GM12865 (cell line): ENCODE measurements at regions not wholly inside any gene's neighbourhood (a gene's known extent, or its start where the extent isn't known, plus 50 kb on each side); places are given as distances from the start of the nearest gene placed in this dataset.

ENCODE experiments used
- DNase-seq: peaks from one replicate; pipeline ENCODE4 v3.0.0; 2010; ENCODE audit warnings: low read depth
- H3K4me3 ChIP-seq: 2 replicates; pipeline ENCODE4 v1.5.1; 2011; ENCODE audit warnings: mild to moderate bottlenecking, low read depth, low read length, control low read depth
- CTCF ChIP-seq: IDR thresholded peaks from 2 replicates; pipeline ENCODE4 v1.5.1; 2011; ENCODE audit warnings: low read length, control low read depth, low read depth, inconsistent platforms; ENCODE audit not compliant: insufficient read depth; ENCODE audit errors: missing control alignments

GRCh38 chr3:144466540-144466939 lies 494.9 kb downstream of the DIPK2A start:
- no peak for TF ChIP-seq CTCF
- H3K4me3 ChIP-seq: no peak overlapping the region
- DNase-seq: no peak

GRCh38 chr3:144470666-144471065 lies 499.0 kb downstream of the DIPK2A start:
- DNase-seq: no peak
- no peak for TF ChIP-seq CTCF
- H3K4me3 ChIP-seq: no peak overlapping the region

GRCh38 chr3:144477593-144477992 lies 506.0 kb downstream of the DIPK2A start:
- no peak for DNase-seq
- TF ChIP-seq CTCF: no peak
- H3K4me3 ChIP-seq: no peak overlapping the region

- no peak for DNase-seq
- no peak for TF ChIP-seq CTCF
- no peak overlapping the region for H3K4me3 ChIP-seq
These were observed 508.8 kb downstream of the DIPK2A start for GRCh38 chr3:144480416-144480919.

- no peak overlapping the region for H3K4me3 ChIP-seq
- DNase-seq: peak; percentile 25
- TF ChIP-seq CTCF: no peak
These were observed 511.3 kb downstream of the DIPK2A start for GRCh38 chr3:144482876-144483275.

- DNase-seq: no peak
- no peak for TF ChIP-seq CTCF
- no peak overlapping the region for H3K4me3 ChIP-seq
These were observed 515.4 kb downstream of the DIPK2A start for GRCh38 chr3:144487011-144487410.

GRCh38 chr3:144488927-144489326 lies 517.3 kb downstream of the DIPK2A start:
- DNase-seq: no peak
- no peak for TF ChIP-seq CTCF
- no peak overlapping the region for H3K4me3 ChIP-seq
